Brain pericyte (primary cell): ENCODE measurements at regions not wholly inside any gene's neighbourhood (a gene's known extent, or its start where the extent isn't known, plus 50 kb on each side); places are given as distances from the start of the nearest gene placed in this dataset.
"Not testable (repeated sequence)": the region's sequence is repeated elsewhere in the genome, so short reads cannot be mapped to it uniquely, and the experiment has no call there.

Source experiments
- DNase-seq: peaks from one replicate; pipeline ENCODE4 v3.0.0-alpha.2; 2012; ENCODE audit warnings: low read depth, low spot score

GRCh38 chr1:25134307-25134706, 98.0 kb downstream of the SYF2 start:
- DNase-seq: no peak

GRCh38 chr1:25131794-25132193, 100.5 kb downstream of the SYF2 start:
- DNase-seq: no peak

- DNase-seq: no peak
Observed at GRCh38 chr1:25130895-25131294, 101.4 kb downstream of the SYF2 start.

GRCh38 chr1:25129380-25129779, 102.9 kb downstream of the SYF2 start:
- DNase-seq: no peak

- DNase-seq: no peak
Observed at GRCh38 chr1:25128121-25128621, 104.1 kb downstream of the SYF2 start.

- DNase-seq: no peak
Observed at GRCh38 chr1:25126562-25126961, 105.7 kb downstream of the SYF2 start.

- DNase-seq: no peak
Observed at GRCh38 chr1:25123551-25123950, 108.8 kb downstream of the SYF2 start.

GRCh38 chr1:25122747-25123146, 109.6 kb downstream of the SYF2 start:
- DNase-seq: no peak

GRCh38 chr1:25120281-25120680, 112.0 kb downstream of the SYF2 start:
- no peak for DNase-seq

- DNase-seq: no peak
Observed at GRCh38 chr1:25118546-25118945, 113.8 kb downstream of the SYF2 start.

- no peak for DNase-seq
Observed at GRCh38 chr1:25117233-25117823, 115.0 kb downstream of the SYF2 start.

GRCh38 chr1:25116832-25117231, 115.5 kb downstream of the SYF2 start:
- DNase-seq: no peak

GRCh38 chr1:25116117-25116516, 116.2 kb downstream of the SYF2 start:
- not testable (repeated sequence) for DNase-seq

GRCh38 chr1:25113731-25114130, 118.6 kb downstream of the SYF2 start:
- DNase-seq: no peak

GRCh38 chr1:25113086-25113485, 119.2 kb downstream of the SYF2 start:
- DNase-seq: no peak

- DNase-seq: no peak
Observed at GRCh38 chr1:25112400-25112799, 119.9 kb downstream of the SYF2 start.

- DNase-seq: no peak
Observed at GRCh38 chr1:25111706-25112105, 120.6 kb downstream of the SYF2 start.

- no peak for DNase-seq
Observed at GRCh38 chr1:25110485-25110884, 121.8 kb downstream of the SYF2 start.

GRCh38 chr1:25110036-25110435, 122.3 kb downstream of the SYF2 start:
- DNase-seq: no peak

- DNase-seq: no peak
Observed at GRCh38 chr1:25109531-25109951, 122.8 kb downstream of the SYF2 start.

GRCh38 chr1:25107643-25108010, 124.7 kb downstream of the SYF2 start:
- DNase-seq: no peak

- DNase-seq: no peak
Observed at GRCh38 chr1:25106976-25107642, 125.2 kb downstream of the SYF2 start.

- DNase-seq: no peak
Observed at GRCh38 chr1:25106352-25106751, 126.0 kb downstream of the SYF2 start.

GRCh38 chr1:25105836-25106235, 126.5 kb downstream of the SYF2 start:
- no peak for DNase-seq
